Activated naive CD8-positive, alpha-beta T cell treated with anti-CD3 and anti-CD28 coated beads, Interleukin-2, amount 50 U/mL, for 24 hours (primary cell): ENCODE measurements at regions not wholly inside any gene's neighbourhood (a gene's known extent, or its start where the extent isn't known, plus 50 kb on each side); places are given as distances from the start of the nearest gene placed in this dataset.

Experiments used
- ATAC-seq: fragments of 150-1000 bp; cut with Tn5 transposase; one replicate; pipeline ENCODE4 v1.10.0; 2021
- DNase-seq: peaks from one replicate; pipeline ENCODE4 v3.0.0; 2021
- H3K27ac Mint-ChIP-seq: one replicate; pipeline ENCODE4 v1.8.0; 2021; ENCODE audit warnings: mild to moderate bottlenecking, mixed read lengths
- H3K27me3 Mint-ChIP-seq: one replicate; pipeline ENCODE4 v1.8.0; 2021; ENCODE audit warnings: mixed read lengths
- H3K36me3 Mint-ChIP-seq: one replicate; pipeline ENCODE4 v1.8.0; 2021; ENCODE audit warnings: low read depth, mixed read lengths
- H3K4me1 Mint-ChIP-seq: one replicate; pipeline ENCODE4 v1.8.0; 2021; ENCODE audit warnings: mixed read lengths
- H3K4me3 Mint-ChIP-seq: one replicate; pipeline ENCODE4 v1.8.0; 2021; ENCODE audit warnings: mild to moderate bottlenecking, moderate library complexity, mixed read lengths
- H3K9me3 Mint-ChIP-seq: one replicate; pipeline ENCODE4 v1.8.0; 2021; ENCODE audit warnings: mixed read lengths

DNA sequence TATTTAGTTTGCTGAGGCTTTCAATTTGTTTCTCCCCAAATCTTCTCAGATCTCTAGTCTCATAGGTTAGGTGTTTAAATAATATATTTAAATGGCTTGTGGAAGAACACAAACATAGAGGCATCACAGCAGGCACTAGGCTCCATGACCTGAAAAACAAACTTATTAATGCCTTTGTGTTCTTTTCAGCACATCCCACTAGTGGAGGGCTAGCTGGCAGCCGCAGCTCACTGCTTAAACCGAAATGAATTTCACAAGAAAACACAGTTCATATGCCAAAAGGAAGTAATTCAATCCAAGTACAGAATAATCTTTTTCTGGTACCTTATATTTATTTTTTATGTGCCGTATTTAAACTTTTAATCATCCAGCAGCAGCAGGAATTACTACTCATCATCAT, 382.5 kb downstream of the PLK2 start:
- Mint-ChIP-seq H3K27me3 (no peaks in the 10 kb centered on the region), H3K4me1 (no peaks in the 10 kb centered on the region), H3K4me3 (no peak overlapping the region), H3K27ac (no peak overlapping the region), H3K36me3 (no peaks in the 10 kb centered on the region), H3K9me3 (no peaks in the 10 kb centered on the region)
- no peak for ATAC-seq
- DNase-seq: no peak

DNA sequence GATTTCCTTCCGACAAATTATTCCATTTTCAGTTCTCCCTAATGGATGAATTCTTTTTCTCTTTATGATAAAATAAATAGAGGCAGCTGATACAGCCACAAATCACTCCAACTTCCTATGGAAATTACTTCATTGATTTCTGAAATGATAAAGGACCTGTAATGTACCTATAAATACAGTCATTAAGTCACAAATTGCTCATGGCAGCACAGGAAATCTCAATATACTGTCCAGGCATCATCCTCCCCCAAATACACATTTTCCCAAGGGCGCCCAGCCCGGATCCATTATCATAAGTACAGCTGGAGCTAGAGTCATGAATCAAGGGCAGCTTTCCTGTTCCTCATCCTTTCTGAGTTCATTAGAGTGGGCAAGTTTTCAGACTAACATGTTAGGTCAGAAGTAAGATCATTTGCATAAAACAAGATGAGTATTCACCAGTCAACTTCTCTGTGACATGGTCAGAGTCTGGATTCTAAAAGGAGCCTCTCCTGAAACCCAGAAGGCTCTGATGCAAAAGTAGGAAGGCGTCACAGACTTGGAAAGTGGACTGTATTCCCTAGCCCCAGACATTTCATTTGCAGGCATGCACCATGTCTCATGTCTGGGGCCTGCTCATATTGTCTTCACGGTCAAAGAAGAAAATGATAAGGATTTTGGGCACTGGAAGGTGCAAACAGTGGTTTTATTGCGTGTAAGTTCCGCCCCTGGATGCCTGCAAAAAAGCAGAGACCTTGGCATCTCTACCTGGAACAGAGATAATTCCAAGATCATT, 383.2 kb downstream of the PLK2 start:
- no peaks in the 10 kb centered on the region for H3K9me3 Mint-ChIP-seq
- ATAC-seq (no peak), DNase-seq (no peak)
- H3K4me1 Mint-ChIP-seq: no peaks in the 10 kb centered on the region
- no peaks in the 10 kb centered on the region for H3K27me3 Mint-ChIP-seq
- H3K4me3 Mint-ChIP-seq: no peak overlapping the region
- H3K36me3 Mint-ChIP-seq: no peaks in the 10 kb centered on the region
- no peak overlapping the region for H3K27ac Mint-ChIP-seq

GRCh38 chr5:58075907-58076306, 384.0 kb downstream of the PLK2 start:
- Mint-ChIP-seq H3K27me3 (no peaks in the 10 kb centered on the region), H3K36me3 (no peaks in the 10 kb centered on the region), H3K4me3 (no peak overlapping the region), H3K9me3 (no peaks in the 10 kb centered on the region), H3K4me1 (no peaks in the 10 kb centered on the region), H3K27ac (no peak overlapping the region)
- ATAC-seq (no peak), DNase-seq (no peak)

DNA sequence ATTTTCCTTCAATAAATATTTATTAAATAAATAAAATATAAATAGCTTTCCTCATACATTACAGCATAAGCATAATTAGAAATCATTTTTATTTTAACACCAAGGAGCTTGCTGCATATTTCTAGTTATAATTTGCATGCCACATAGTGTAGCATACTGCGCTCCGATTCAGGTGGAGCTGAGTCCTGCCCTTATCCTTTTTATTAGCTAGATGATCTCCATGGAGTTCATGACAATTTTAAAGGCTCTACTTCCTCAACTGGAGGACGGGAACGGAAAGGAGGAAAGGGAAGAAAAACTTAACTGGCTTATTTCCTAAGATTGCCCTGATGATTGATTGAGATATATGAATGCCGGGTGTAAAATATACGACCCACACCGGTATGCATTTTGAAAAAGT, 385.2 kb downstream of the PLK2 start:
- Mint-ChIP-seq H3K36me3 (no peaks in the 10 kb centered on the region), H3K27me3 (no peaks in the 10 kb centered on the region), H3K4me1 (no peaks in the 10 kb centered on the region), H3K4me3 (no peak overlapping the region), H3K27ac (no peak overlapping the region), H3K9me3 (no peaks in the 10 kb centered on the region)
- DNase-seq (no peak), ATAC-seq (no peak)

DNA sequence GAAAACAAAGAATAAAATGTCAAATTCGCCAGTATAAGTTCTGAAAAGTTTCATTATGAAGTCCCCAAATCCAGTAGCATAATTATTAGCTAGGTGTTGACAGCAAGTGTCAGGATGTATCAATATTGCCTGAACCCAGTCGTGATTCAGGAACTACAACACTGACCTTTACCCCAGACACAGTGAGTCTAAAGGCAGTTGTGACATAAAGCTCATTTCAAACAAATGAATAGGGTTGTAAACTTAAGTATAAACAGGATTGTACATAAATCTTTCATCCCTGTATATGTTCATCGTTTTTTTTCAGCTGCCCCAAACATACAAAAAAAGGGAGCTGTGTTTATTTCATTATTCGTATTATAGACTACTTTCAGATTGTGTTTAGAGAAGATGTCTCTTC, 385.7 kb downstream of the PLK2 start:
- Mint-ChIP-seq H3K4me1 (no peaks in the 10 kb centered on the region), H3K27ac (no peak overlapping the region), H3K4me3 (no peak overlapping the region), H3K9me3 (no peaks in the 10 kb centered on the region), H3K36me3 (no peaks in the 10 kb centered on the region), H3K27me3 (no peaks in the 10 kb centered on the region)
- no peak for DNase-seq
- no peak for ATAC-seq

DNA sequence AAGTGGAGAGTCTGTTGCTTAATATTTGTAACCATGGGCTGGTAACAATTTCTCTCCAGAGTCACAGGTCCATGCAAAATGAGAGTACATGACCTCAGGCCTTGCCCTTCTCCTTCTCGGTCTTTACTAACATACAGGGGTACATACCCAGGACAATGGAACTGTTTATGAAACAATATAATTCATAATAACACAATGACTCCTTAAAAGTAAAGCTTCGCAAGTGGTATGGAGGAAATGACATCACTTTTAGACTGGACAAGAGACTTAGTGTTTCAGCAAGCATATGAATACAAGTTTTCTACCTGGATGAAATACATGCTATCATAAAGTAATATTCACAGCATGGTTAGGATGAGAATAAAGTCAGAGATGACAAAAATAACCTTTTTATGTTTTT, 386.6 kb downstream of the PLK2 start:
- ATAC-seq: no peak
- no peaks in the 10 kb centered on the region for H3K9me3 Mint-ChIP-seq
- no peaks in the 10 kb centered on the region for H3K36me3 Mint-ChIP-seq
- no peaks in the 10 kb centered on the region for H3K27me3 Mint-ChIP-seq
- no peak overlapping the region for H3K27ac Mint-ChIP-seq
- H3K4me3 Mint-ChIP-seq: no peak overlapping the region
- no peak for DNase-seq
- H3K4me1 Mint-ChIP-seq: no peaks in the 10 kb centered on the region

- Mint-ChIP-seq H3K4me1 (no peaks in the 10 kb centered on the region), H3K27ac (no peak overlapping the region), H3K4me3 (no peak overlapping the region), H3K9me3 (no peaks in the 10 kb centered on the region), H3K27me3 (no peaks in the 10 kb centered on the region), H3K36me3 (no peaks in the 10 kb centered on the region)
- ATAC-seq: no peak
- no peak for DNase-seq
Observed at GRCh38 chr5:58072300-58072965, 387.5 kb downstream of the PLK2 start.

GRCh38 chr5:58071566-58071965, 388.3 kb downstream of the PLK2 start:
- Mint-ChIP-seq H3K36me3 (no peaks in the 10 kb centered on the region), H3K9me3 (no peaks in the 10 kb centered on the region), H3K27me3 (no peaks in the 10 kb centered on the region), H3K4me1 (no peaks in the 10 kb centered on the region), H3K27ac (no peak overlapping the region), H3K4me3 (no peak overlapping the region)
- DNase-seq (no peak), ATAC-seq (no peak)

- Mint-ChIP-seq H3K4me1 (no peaks in the 10 kb centered on the region), H3K27me3 (no peaks in the 10 kb centered on the region), H3K9me3 (no peaks in the 10 kb centered on the region), H3K27ac (no peak overlapping the region), H3K36me3 (no peaks in the 10 kb centered on the region), H3K4me3 (no peak overlapping the region)
- DNase-seq (no peak), ATAC-seq (no peak)
Observed at GRCh38 chr5:58069846-58070245, 390.0 kb downstream of the PLK2 start.

DNA sequence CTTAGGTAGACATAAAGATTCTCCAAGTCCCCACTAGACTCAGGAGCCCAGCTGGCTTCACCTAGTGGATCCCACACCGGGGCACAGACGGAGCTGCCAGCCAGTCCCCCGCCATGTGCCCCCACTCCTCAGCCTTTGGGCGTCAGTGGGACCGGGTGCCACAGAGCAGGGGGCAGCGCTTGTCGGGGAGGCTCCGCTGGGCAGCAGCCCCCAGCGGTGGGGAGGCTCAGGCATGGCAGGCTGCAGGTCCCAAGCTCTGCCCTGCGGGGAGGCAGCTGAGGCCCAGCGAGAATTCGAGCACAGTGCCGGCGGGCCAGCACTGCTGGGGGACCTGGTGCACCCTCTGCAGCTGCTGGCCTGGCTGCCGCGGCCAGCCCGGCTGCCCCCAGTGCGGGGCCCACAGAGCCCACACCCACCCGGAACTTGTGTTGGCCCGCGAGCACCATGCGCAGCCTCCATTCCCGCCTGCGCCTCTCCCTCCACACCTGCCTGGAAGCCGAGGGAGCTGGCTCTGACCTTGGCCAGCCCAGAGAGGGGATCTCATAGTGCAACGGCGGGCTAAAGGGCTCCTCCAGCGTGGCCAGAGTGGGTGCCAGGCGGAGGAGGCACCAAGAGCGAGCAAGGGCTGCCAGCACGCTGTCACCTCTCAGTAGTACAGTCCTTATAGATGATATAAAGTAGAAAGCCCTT, 390.7 kb downstream of the PLK2 start:
- H3K9me3 Mint-ChIP-seq: no peaks in the 10 kb centered on the region
- no peaks in the 10 kb centered on the region for H3K4me1 Mint-ChIP-seq
- no peak overlapping the region for H3K27ac Mint-ChIP-seq
- no peaks in the 10 kb centered on the region for H3K27me3 Mint-ChIP-seq
- DNase-seq (no peak), ATAC-seq (no peak)
- no peaks in the 10 kb centered on the region for H3K36me3 Mint-ChIP-seq
- no peak overlapping the region for H3K4me3 Mint-ChIP-seq

GRCh38 chr5:58066557-58066956, 393.3 kb downstream of the PLK2 start:
- Mint-ChIP-seq H3K36me3 (no peaks in the 10 kb centered on the region), H3K4me1 (no peaks in the 10 kb centered on the region), H3K9me3 (no peaks in the 10 kb centered on the region), H3K4me3 (no peak overlapping the region), H3K27ac (no peak overlapping the region), H3K27me3 (no peaks in the 10 kb centered on the region)
- ATAC-seq: no peak
- DNase-seq: no peak

- no peak for DNase-seq
- Mint-ChIP-seq H3K4me1 (no peaks in the 10 kb centered on the region), H3K27ac (no peak overlapping the region), H3K27me3 (no peaks in the 10 kb centered on the region), H3K4me3 (no peak overlapping the region), H3K36me3 (no peaks in the 10 kb centered on the region), H3K9me3 (no peaks in the 10 kb centered on the region)
- ATAC-seq: no peak
Observed at GRCh38 chr5:58066076-58066475, 393.8 kb downstream of the PLK2 start.

DNA sequence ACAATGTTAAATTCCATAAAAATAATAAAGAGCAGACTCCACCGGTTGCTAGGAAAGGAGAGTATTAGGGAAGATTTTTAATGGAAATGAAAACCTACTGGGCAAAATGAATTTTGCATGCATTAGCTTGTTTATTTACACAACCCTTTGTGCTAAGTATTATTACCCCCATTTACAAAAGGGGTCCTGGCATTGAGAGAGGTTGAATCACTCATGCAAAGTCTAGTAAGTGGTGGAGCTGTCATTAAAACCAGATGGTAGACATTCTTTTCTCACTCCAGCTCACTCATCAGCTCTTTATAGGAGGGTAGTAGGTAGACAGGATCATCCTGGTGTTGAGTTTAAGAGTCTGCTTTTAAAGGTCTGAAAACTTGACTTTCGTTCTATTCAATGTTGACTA, 395.1 kb downstream of the PLK2 start:
- Mint-ChIP-seq H3K4me1 (no peaks in the 10 kb centered on the region), H3K27ac (no peak overlapping the region), H3K36me3 (no peaks in the 10 kb centered on the region), H3K4me3 (no peak overlapping the region), H3K27me3 (no peaks in the 10 kb centered on the region), H3K9me3 (no peaks in the 10 kb centered on the region)
- no peak for DNase-seq
- ATAC-seq: no peak

GRCh38 chr5:58060996-58061395, 398.9 kb downstream of the PLK2 start:
- no peaks in the 10 kb centered on the region for H3K27me3 Mint-ChIP-seq
- peaks cover 6% of the 10 kb centered on the region for H3K9me3 Mint-ChIP-seq
- no peak overlapping the region for H3K27ac Mint-ChIP-seq
- DNase-seq (no peak), ATAC-seq (no peak)
- H3K36me3 Mint-ChIP-seq: no peaks in the 10 kb centered on the region
- no peaks in the 10 kb centered on the region for H3K4me1 Mint-ChIP-seq
- no peak overlapping the region for H3K4me3 Mint-ChIP-seq

DNA sequence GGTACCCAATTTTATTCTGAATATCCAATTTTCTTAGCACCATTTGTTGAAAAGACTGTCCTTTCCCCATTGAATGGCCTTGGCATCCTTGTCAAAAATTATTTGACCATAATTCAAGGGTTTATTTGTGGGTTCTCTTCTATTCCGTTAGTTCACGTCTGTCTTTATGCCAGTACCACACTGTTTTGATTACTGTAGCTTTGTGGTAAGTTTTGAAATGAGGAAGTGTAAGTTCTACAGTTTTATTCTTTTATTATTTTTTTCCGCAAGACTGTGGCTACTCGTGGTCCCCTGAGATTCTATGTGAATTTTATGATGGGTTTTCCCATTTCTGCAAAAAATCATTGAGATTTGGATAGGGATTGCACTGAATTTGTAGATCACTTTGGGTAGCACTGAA, 402.6 kb downstream of the PLK2 start:
- Mint-ChIP-seq H3K4me1 (no peaks in the 10 kb centered on the region), H3K36me3 (no peaks in the 10 kb centered on the region), H3K9me3 (peaks cover 6% of the 10 kb centered on the region), H3K4me3 (no peak overlapping the region), H3K27me3 (no peaks in the 10 kb centered on the region), H3K27ac (no peak overlapping the region)
- DNase-seq (no peak), ATAC-seq (no peak)
